Adrenal gland (tissue), 5 donors: ENCODE measurements at regions not wholly inside any gene's neighbourhood (a gene's known extent, or its start where the extent isn't known, plus 50 kb on each side); places are given as distances from the start of the nearest gene placed in this dataset.

Experiments
- POLR2A ChIP-seq, 2 donors: fragments of 450-650 bp; IDR thresholded peaks; one replicate each; pipeline ENCODE4 v1.6.1; 2017; ENCODE audit warnings: antibody characterized with exemption in 2 of 2, mild to moderate bottlenecking in 2 of 2, moderate library complexity in 1 of 2
- TF ChIP-seq, protein P1 (sequence below), 6 experiments: fragments of 450-650 bp in 4 of 6; fragments of 200-600 bp in 2 of 6; sonication (generic) in 1 of 6; IDR thresholded peaks; 1 replicate in 5 of 6; 2 replicates in 1 of 6; pipeline versions ENCODE4 v1.5.1 to v1.8.0; 2016 to 2021; ENCODE audit warnings: antibody characterized with exemption in 6 of 6, mild to moderate bottlenecking in 2 of 6, moderate library complexity in 1 of 6
- donor health status: DM: no; HTN: no; CAD: no.

DNA sequence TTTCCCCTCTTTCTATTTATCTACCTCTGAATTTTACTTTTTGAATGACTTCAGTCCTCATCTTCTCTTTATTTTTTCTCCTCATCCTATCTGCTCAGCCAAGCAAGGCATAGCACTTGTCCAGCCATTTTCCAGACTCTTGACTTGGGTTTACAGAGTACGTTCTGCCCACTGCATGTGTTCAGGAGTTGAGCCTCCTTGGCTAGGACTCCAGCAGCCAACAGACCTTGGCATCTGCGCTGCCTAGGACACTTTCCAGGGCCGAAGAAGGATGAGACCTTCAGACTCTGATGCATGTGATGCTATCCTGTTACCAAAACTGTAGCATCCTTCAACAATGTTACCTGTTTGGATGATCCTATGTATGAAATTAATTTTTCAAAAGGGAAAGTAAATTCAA lies 59.7 kb downstream of the HES1 start:
- TF ChIP-seq, protein P1, sequence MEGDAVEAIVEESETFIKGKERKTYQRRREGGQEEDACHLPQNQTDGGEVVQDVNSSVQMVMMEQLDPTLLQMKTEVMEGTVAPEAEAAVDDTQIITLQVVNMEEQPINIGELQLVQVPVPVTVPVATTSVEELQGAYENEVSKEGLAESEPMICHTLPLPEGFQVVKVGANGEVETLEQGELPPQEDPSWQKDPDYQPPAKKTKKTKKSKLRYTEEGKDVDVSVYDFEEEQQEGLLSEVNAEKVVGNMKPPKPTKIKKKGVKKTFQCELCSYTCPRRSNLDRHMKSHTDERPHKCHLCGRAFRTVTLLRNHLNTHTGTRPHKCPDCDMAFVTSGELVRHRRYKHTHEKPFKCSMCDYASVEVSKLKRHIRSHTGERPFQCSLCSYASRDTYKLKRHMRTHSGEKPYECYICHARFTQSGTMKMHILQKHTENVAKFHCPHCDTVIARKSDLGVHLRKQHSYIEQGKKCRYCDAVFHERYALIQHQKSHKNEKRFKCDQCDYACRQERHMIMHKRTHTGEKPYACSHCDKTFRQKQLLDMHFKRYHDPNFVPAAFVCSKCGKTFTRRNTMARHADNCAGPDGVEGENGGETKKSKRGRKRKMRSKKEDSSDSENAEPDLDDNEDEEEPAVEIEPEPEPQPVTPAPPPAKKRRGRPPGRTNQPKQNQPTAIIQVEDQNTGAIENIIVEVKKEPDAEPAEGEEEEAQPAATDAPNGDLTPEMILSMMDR (IDR thresholded peaks at IDR 0.05): no peak
- no peak for TF ChIP-seq POLR2A (IDR thresholded peaks at IDR 0.05)
